HG03280 (cell line): ENCODE measurements at regions not wholly inside any gene's neighbourhood (a gene's known extent, or its start where the extent isn't known, plus 50 kb on each side); places are given as distances from the start of the nearest gene placed in this dataset.

ENCODE experiments used
- ATAC-seq: cut with Tn5 transposase; IDR thresholded peaks from one replicate; pipeline ENCODE4 v1.9.1; 2021; ENCODE audit warnings: mild to moderate bottlenecking, moderate library complexity; ENCODE audit not compliant: unreplicated experiment

GRCh38 chr9:115914291-115914690 is 239.3 kb upstream of the PAPPA start:
- no peak for ATAC-seq

- ATAC-seq: no peak
Observed at GRCh38 chr9:115921301-115921700, 232.3 kb upstream of the PAPPA start.

DNA sequence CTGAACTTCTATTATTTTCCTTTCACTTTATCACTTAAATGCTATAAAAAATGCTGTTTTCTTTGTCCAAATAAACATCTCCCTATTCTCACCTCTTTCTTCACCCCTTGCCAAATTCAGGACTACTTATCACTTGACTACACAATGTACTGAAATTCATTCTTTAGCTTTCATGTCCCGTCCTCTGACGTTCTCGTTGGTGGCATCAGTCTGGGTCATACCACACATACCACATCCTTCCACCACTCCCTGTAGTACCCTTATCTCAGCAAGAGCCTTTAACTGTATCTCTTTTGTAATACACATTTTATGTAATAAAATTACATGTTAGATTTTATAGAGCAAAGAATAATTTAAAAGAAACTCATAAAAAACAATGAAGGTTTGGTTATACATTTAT is 231.1 kb upstream of the PAPPA start:
- no peak for ATAC-seq

GRCh38 chr9:115923410-115923809 is 230.2 kb upstream of the PAPPA start:
- ATAC-seq: no peak

DNA sequence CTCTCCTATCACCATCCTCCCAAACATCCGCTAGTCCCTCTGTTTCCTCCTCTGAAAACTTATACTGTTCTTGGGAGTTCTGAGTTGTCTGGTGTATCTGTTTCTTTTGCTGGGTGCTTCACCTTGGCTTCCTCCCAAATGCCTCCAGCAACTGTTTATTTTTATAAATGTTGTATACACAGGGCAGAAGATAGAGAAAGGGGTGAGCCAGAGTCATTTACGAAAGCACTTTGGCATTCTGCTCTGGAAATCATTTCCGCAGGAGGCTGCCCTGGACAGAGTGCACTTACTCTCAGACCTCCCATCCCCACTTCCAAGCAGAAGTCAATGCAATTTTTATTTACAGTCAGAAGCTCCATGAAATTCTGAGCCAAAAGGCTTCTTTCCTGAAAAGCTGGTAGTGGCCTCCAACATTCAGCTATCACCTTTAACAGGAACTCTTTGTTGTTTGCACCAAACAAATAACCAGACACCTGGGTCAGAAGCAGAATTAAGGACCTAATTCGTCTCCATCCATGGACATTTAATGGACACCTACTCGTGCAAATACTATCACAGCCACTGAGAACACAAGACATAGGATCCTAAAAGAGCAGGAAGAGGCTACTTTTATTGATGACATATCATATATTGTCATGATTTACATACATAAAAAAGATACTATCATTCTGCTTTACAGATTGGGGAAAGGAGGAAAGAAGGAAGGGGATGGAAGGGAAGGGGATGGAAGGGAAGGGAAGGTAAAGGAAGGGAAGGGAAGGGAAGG is 229.5 kb upstream of the PAPPA start:
- ATAC-seq: no peak

- no peak for ATAC-seq
Observed at GRCh38 chr9:115924669-115924987, 229.0 kb upstream of the PAPPA start.

GRCh38 chr9:115925424-115925823 is 228.2 kb upstream of the PAPPA start:
- no peak for ATAC-seq

GRCh38 chr9:115930472-115930871 is 223.1 kb upstream of the PAPPA start:
- ATAC-seq: no peak

GRCh38 chr9:115938479-115938878 is 215.1 kb upstream of the PAPPA start:
- no peak for ATAC-seq

DNA sequence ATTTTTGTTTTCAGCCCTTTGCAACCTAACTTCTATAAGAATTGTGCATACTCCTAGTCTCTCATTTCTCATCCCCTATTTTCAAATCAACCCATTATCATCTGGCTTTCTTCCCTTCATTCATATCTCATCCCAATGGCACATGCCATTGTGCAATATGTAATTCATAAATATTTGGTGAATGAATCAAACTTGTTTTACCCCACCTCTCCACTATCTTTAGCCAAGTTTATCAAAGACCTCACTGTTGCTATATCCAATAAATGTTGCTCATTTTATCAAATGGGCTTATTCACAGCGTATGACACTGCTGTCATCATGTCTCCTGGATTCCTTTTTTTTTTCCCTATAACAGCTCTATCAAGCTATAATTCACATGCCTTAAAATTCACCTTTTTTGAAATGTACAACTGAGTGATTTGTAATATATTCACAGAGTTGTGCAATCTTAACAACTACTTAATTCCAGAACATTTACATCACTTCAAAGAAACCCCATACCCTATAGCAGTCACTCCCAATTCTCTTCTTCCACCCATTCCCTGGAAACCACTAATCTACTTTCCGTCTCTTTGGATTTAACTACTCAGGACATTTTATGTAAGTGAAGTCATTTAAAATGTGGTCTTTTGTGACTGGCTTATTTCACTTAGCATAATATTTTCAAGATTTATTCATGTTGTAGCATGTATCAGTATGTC is 214.4 kb upstream of the PAPPA start:
- ATAC-seq: no peak

- no peak for ATAC-seq
Observed at GRCh38 chr9:115941561-115942315, 211.9 kb upstream of the PAPPA start.

- ATAC-seq: no peak
Observed at GRCh38 chr9:115943431-115944165, 210.0 kb upstream of the PAPPA start.

DNA sequence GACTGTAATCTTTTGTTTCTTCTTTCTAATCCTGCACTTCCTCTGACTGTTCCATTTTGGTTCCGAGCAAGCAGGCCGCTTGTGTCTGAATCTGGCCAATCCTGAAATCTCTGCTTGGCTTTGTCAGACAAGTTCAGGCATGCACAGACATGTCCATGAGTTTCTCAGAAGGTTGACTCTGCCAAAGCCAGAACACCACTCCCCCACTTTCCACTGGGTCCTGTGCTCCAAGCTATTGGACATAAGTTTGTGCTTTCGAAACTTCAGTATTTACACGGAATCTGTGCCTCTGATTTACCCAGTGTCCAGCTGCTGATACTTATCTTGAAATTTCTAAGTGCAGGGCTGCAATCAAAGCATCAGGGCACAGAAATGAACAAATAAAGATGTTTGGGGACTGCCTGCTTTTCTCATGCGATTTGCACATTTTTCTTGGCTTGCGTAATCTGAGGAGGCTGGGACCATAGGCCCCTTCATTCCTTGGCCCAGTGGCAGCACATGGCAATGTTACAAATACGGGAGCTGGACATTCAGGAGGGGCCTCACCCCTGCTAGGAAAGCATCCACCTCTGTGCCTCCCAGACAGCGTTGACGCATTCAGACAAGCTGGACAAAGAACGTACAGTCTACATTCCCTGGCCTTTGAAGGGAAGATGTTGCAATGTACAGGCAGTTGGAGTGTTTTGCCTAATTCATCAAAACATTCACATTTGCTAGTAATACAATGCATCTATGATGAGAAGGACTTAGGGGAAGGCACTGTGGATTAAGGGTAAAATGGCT is 209.2 kb upstream of the PAPPA start:
- no peak for ATAC-seq

DNA sequence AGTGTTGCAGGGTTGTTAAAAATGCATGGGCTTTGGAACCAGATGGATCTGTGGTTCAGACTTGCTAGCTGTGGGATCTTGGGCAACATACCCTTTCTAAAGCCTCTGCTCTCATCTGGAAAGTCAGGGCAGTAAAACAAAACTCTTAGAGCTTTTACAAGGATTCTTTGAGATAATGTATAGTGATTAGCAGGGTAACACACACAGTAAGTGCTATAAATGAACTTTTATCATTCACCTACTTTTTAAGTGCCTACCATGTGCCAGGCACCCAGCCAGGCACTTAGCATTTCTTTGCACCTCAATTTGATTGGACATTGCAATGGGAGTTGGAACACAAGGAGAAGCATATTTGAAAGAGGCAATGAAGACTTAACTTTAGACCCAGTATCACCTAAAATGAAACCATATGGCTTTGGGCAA is 208.6 kb upstream of the PAPPA start:
- no peak for ATAC-seq

DNA sequence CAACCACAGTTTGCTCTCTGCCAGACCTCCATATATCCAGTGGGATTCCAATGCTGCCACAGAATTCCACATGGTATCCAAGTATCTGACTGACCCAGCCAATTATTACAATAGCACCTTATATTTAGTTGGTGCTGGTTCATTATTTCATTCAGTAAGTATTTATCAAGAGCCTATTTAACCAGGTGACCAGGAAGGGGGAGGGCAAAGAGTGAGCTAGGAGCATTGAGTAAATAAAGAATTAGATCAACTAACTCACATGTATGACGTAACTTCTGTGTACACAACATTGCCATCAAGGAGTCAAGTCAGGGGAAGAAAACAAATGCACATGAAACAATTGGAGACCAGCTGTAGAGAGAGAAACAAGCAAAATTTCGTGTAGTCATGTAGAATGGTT is 207.1 kb upstream of the PAPPA start:
- ATAC-seq: no peak

DNA sequence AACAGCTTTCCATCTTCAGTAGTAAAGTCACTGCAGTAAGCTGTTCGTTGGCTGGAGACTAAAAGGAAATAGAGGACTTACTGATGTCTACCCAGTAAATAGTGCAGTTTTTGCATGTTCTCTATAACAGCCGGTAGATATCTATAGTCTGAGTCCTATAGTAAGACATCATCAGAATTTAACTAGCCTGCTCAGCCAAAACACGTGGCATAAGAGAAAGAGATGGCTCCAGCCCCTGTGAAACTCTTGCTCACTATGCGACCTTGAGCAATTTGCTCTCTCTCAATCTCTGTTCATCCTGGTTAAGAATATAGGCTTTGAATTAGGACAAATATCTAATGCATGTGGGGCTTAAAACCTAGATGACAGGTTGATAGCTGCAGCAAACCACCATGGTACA is 201.6 kb upstream of the PAPPA start:
- ATAC-seq: no peak

GRCh38 chr9:115952430-115953292 is 200.9 kb upstream of the PAPPA start:
- no peak for ATAC-seq

DNA sequence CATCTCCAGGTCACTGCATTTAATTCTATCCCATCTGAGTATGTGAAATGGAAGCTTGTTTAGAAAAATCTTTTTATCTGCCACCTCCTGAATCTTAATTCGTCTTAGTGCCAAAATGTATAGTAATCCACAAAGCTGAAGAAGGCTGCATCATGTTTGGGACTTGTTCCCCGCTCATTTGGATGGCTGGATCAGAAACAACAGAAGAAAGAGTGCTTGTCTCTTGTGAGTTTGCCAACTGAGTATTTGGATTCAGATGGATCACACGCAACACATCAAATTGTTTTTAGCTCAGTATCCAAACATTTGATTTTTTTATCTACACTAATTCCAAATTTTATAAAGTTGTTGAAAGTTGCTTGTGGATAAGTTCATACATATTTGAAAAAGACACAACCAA is 197.2 kb upstream of the PAPPA start:
- ATAC-seq: no peak

- no peak for ATAC-seq
Observed at GRCh38 chr9:115957585-115957984, 196.0 kb upstream of the PAPPA start.
